ENCODE measurements at regions not wholly inside any gene's neighbourhood (a gene's known extent, or its start where the extent isn't known, plus 50 kb on each side); places are given as distances from the start of the nearest gene placed in this dataset.

DNA sequence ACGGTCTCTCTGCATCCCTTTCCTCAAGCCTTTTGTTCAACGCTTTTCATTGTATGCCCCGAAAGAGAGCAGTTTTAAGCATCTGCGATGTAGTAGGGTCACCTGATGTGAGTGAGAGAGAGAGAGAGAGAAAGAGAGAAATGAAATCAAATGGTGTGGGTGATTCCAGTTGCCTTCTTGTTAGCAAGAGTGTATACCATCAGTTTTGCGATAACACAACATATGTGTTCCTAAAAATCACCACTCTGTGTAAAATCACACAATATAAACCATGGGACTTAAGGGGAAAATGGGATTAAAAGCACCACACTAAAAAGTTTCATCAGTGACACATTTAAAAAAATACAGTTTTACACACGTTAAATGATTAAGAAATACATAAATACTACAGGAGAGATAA is 1102.7 kb upstream of the EEF2KMT start:
- DNase-seq = no peak

- DNase-seq = no peak
Observed at GRCh38 chr16:6195966-6196365, 1098.4 kb upstream of the EEF2KMT start.

GRCh38 chr16:6193718-6194117 is 1096.1 kb upstream of the EEF2KMT start:
- DNase-seq = peak; percentile 84

GRCh38 chr16:6192984-6193383 is 1095.4 kb upstream of the EEF2KMT start:
- DNase-seq = no peak

GRCh38 chr16:6192532-6192931 is 1094.9 kb upstream of the EEF2KMT start:
- no peak for DNase-seq

DNA sequence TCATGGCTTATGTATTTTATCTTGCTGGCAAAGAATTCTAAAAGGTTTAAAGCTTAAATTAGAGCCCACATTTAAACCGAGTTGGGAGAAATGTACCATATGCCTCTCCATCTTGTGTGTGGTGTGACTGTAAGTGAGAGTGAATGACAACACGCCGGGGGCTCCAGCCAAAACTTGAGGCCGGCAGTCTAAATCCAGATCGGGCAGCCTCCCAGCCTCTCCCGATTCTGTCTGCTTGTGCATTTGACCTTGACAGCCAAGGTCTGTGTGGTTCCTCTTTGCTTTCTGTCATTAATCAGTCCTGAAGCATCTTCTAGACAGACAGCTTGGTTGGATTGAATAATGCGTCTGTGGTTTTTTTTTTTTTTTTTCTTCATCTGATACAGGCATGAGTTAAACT is 1093.2 kb upstream of the EEF2KMT start:
- no peak for DNase-seq

- no peak for DNase-seq
Observed at GRCh38 chr16:6189216-6189615, 1091.6 kb upstream of the EEF2KMT start.

GRCh38 chr16:6177616-6178180 is 1080.1 kb upstream of the EEF2KMT start:
- DNase-seq = no peak

DNA sequence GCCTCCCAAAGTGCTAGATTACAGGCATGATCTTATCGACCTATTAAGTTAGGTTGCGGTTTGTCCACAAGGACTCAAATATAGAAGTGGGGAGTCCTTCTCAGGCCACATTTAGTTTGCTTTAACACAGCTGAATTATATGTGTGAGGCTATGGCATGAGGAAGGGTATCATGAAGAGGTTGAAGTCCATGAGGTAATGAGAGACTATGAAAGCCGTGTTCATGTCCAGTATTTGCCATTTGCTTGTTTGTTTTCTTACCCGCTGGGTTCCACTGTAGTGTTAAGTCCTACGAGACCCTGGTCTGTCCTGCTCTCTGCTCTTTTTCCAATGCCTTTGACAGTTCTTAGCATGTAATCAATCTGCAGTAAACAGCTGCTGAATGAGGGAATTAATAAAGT is 1072.4 kb upstream of the EEF2KMT start:
- DNase-seq = no peak

DNA sequence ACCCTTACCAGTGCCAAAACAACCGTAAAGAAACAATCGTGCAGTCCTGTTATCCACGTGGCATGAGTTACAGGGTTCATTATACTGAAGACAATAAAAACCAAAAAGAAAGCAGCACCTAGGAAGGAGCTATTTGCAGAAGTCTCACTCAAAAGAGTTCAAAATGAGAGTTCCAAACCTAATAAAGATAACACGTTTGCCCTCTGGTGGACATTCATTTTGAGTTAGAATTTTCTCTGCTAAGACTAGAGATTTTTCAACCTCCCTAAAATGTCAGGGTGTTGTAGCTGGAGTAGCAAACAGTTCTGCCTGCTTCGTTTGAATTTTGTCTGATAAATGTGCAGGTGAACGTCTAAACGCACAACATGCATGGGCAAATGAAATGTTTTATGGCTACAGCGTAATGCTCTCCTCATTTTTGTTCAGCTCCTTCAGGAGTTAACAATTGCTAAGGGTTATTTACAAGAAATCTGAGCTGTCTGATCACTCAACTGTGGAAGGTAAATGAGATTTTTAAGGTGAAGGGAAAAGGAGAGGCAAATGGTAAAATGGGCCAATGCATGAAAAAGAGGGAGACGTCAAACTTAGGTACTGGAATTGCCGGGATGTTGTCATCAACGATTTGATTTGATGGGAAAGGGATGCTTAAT is 1067.9 kb upstream of the EEF2KMT start:
- DNase-seq = peak; percentile 21

- DNase-seq = no peak
Observed at GRCh38 chr16:6160871-6161270, 1063.3 kb upstream of the EEF2KMT start.

GRCh38 chr16:6160303-6160702 is 1062.7 kb upstream of the EEF2KMT start:
- DNase-seq = no peak

- no peak for DNase-seq
Observed at GRCh38 chr16:6157806-6158205, 1060.2 kb upstream of the EEF2KMT start.

DNA sequence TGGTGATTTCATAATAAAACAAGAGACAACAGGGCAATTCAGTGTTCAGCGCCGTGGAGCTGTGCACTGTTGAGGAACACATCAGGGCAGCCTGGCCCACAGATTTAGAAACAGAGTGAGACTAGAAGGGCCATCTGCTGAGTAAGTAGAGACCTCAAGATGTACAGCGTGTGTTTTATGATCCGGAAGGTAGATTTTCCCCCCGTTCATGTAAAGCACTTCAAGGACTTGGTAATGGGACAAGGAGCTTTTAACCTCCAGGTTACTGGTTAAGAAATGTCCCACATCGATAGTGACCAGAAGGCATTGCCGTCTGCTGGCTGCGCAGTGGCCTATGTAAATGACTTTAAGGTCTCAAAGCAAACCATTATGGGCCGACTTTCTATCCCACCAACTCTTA is 1057.7 kb upstream of the EEF2KMT start:
- no peak for DNase-seq

DNA sequence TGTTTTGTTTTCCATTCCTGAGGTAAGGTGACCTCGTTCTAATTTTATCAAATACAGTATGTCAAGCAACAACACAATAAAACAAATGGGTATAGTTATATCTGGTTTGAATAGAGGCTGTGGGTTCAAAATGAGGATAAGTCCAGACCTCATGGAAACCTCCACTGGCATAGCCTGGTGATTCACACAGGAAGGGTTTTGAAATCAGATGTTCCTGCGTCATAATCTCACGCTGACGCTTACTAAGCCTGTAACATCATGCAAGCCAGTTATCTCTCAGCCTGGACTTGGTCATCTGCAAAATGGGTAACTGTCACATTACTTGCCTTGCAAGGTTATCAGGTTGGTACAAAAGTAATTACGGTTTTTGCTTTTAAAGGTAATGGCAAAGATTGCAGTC is 1056.3 kb upstream of the EEF2KMT start:
- no peak for DNase-seq

GRCh38 chr16:6149031-6149430 is 1051.4 kb upstream of the EEF2KMT start:
- DNase-seq = no peak

- no peak for DNase-seq
Observed at GRCh38 chr16:6148361-6148760, 1050.8 kb upstream of the EEF2KMT start.

DNA sequence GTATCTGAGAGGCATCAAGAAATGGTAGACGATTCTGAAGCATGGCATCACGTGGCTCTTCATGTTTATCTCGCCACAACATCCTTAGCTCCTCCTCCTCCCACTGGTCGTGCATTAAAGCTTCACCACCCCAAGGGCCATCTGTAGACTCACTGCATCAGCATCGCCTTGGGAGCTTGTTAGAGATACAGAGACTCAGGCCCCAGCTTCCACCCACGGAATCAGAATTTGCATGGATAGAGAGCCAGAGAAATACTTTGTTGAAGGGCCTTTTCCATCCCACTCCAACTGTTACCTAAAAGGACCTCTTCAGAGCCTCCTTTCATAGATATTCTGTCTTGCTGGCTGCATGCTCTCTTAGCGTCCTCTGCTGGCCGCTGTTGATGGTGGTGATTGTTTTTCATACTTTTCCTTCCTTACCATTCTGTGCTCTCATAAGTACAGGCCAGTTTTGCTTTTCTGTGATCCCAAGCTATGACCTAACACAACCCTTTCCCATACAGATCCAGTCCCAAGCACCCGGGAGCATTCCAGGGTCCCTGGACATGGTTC is 1049.4 kb upstream of the EEF2KMT start:
- no peak for DNase-seq

GRCh38 chr16:6146356-6146755 is 1048.8 kb upstream of the EEF2KMT start:
- DNase-seq = no peak

- no peak for DNase-seq
Observed at GRCh38 chr16:6144463-6144862, 1046.9 kb upstream of the EEF2KMT start.

DNA sequence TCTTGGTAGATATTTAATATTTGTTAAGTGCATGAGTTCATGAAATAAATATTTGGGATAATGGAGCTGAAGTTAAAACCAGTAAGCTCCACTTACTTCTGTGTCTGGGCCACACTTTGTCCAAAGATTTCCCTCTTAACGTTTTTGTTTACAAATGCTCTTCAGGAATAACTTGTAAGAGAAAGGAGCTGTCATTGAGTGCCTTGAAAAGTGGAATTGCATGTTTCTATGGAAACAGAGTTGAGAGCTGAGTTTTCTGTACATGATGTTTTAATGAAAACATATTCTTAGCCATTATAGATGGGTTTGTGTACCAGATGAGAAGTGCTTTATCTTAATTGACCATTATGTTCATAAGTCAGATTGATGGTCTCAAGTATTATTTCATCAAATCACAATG is 1045.4 kb upstream of the EEF2KMT start:
- no peak for DNase-seq

- no peak for DNase-seq
Observed at GRCh38 chr16:6133009-6133557, 1035.5 kb upstream of the EEF2KMT start.

DNA sequence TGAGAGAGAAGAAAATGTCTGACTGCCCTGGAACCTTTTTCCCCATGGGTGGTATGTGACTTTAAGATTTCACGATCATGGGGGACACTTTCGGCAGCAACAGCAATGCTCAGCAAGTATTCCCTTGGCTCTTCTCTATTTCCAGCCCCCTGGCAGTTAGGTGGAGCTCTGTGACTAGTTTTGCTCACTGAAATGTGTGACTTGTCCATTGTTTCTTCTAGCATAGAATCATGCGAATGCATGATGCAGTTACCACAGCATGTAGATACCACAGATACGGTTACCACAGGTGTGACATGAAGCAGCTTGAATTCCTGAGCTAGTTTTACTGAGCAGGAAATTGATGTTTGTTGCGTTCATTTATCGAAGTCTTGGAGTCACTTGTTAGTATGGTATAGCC is 1034.5 kb upstream of the EEF2KMT start:
- no peak for DNase-seq

DNA sequence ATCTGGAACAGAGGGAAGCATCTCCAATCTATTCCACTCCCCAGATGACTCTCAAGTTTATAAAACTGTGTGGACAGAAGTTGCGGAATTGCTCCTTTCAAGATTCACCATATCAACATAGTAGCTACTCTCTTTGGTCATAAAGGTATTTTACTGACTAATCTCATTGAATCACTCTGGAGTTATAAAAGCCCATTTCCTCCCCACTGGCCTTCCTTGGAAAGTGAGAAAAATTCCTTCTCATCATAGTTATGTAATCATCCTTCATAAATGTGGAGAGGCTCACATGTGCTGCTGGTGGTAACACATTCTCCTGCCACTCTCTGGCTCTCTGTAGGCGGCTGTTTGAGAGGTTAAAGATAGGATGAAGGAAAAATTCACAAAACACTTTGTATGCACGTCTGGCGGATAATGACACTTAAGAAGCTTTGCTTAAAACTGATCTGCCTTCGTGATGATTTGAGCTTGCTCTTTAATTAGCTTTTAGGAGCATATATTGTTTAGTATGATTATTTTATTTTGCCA is 1034.0 kb upstream of the EEF2KMT start:
- DNase-seq = no peak
